ENCODE measurements at regions not wholly inside any gene's neighbourhood (a gene's known extent, or its start where the extent isn't known, plus 50 kb on each side); places are given as distances from the start of the nearest gene placed in this dataset.

GRCh38 chr6:71486461-71486860 is 197.8 kb downstream of the OGFRL1 start:
- DNase-seq, result no peak

- no peak for DNase-seq
Observed at GRCh38 chr6:71488186-71488585, 199.6 kb downstream of the OGFRL1 start.

GRCh38 chr6:71489736-71490135 is 201.1 kb downstream of the OGFRL1 start:
- DNase-seq, result no peak

GRCh38 chr6:71490876-71491275 is 202.3 kb downstream of the OGFRL1 start:
- no peak for DNase-seq

- DNase-seq, result no peak
Observed at GRCh38 chr6:71491844-71492243, 203.2 kb downstream of the OGFRL1 start.

GRCh38 chr6:71492668-71493067 is 204.1 kb downstream of the OGFRL1 start:
- no peak for DNase-seq

- no peak for DNase-seq
Observed at GRCh38 chr6:71496018-71496721, 207.6 kb downstream of the OGFRL1 start.

- DNase-seq, result no peak
Observed at GRCh38 chr6:71496722-71497033, 208.1 kb downstream of the OGFRL1 start.

GRCh38 chr6:71498638-71499037 is 210.0 kb downstream of the OGFRL1 start:
- DNase-seq, result no peak

- no peak for DNase-seq
Observed at GRCh38 chr6:71499667-71500066, 211.1 kb downstream of the OGFRL1 start.

- DNase-seq, result no peak
Observed at GRCh38 chr6:71502168-71502567, 213.6 kb downstream of the OGFRL1 start.

GRCh38 chr6:71502956-71503355 is 214.3 kb downstream of the OGFRL1 start:
- no peak for DNase-seq

GRCh38 chr6:71507183-71507582 is 218.6 kb downstream of the OGFRL1 start:
- no peak for DNase-seq

GRCh38 chr6:71509191-71510005 is 220.8 kb downstream of the OGFRL1 start:
- DNase-seq, result no peak

GRCh38 chr6:71510057-71510713 is 221.6 kb downstream of the OGFRL1 start:
- DNase-seq, result no peak

GRCh38 chr6:71510856-71511255 is 222.2 kb downstream of the OGFRL1 start:
- no peak for DNase-seq

GRCh38 chr6:71512256-71512655 is 223.6 kb downstream of the OGFRL1 start:
- DNase-seq, result no peak

GRCh38 chr6:71513036-71513435 is 224.4 kb downstream of the OGFRL1 start:
- no peak for DNase-seq

GRCh38 chr6:71523548-71523947 is 234.9 kb downstream of the OGFRL1 start:
- DNase-seq, result no peak

- DNase-seq, result no peak
Observed at GRCh38 chr6:71524201-71524600, 235.6 kb downstream of the OGFRL1 start.

GRCh38 chr6:71527886-71528285 is 239.3 kb downstream of the OGFRL1 start:
- DNase-seq, result no peak

GRCh38 chr6:71529026-71529425 is 240.4 kb downstream of the OGFRL1 start:
- no peak for DNase-seq

- no peak for DNase-seq
Observed at GRCh38 chr6:71529769-71530168, 241.2 kb downstream of the OGFRL1 start.

GRCh38 chr6:71531006-71531405 is 242.4 kb downstream of the OGFRL1 start:
- no peak for DNase-seq
